SK-N-SH treated with all-trans-retinoic acid at 6 μM for 48 hours (cell line): ENCODE measurements at regions not wholly inside any gene's neighbourhood (a gene's known extent, or its start where the extent isn't known, plus 50 kb on each side); places are given as distances from the start of the nearest gene placed in this dataset.

Experiments used
- ATAC-seq: fragments of 200-7000 bp; cut with Tn5 transposase; 3 replicates; pipeline ENCODE4 v1.9.1; 2020; ENCODE audit warnings: mild to moderate bottlenecking, moderate library complexity
- ARNTL ChIP-seq: fragments of 450-650 bp; formaldehyde crosslinking; IDR thresholded peaks from 2 replicates; pipeline ENCODE4 v1.5.0; 2020; ENCODE audit warnings: low read depth, mild to moderate bottlenecking, moderate library complexity, borderline replicate concordance
- BACH2 ChIP-seq: fragments of 250-450 bp; sonication (Bioruptor Pico); IDR thresholded peaks from 2 replicates; pipeline ENCODE4 v1.9.0; 2021; ENCODE audit warnings: mild to moderate bottlenecking, borderline replicate concordance
- CSDC2 ChIP-seq: fragments of 250-450 bp; sonication (Bioruptor Pico); IDR thresholded peaks from 2 replicates; pipeline ENCODE4 v1.5.0; 2020; ENCODE audit warnings: mild to moderate bottlenecking, moderate library complexity
- ESRRG ChIP-seq: fragments of 250-450 bp; sonication (Bioruptor Pico); IDR thresholded peaks from 2 replicates; pipeline ENCODE4 v1.6.1; 2021; ENCODE audit warnings: mild to moderate bottlenecking
- GLIS3 ChIP-seq: fragments of 250-450 bp; sonication (Bioruptor Pico); IDR thresholded peaks from 2 replicates; pipeline ENCODE4 v1.5.0; 2020; ENCODE audit warnings: mild to moderate bottlenecking, moderate library complexity
- OSR1 ChIP-seq: fragments of 250-450 bp; sonication (Bioruptor Pico); IDR thresholded peaks from 2 replicates; pipeline ENCODE4 v1.8.0; 2022; ENCODE audit warnings: moderate library complexity, mild to moderate bottlenecking, inconsistent platforms
- PATZ1 ChIP-seq: fragments of 250-450 bp; sonication (Bioruptor Pico); IDR thresholded peaks from 2 replicates; pipeline ENCODE4 v1.8.0; 2020; ENCODE audit warnings: mild to moderate bottlenecking, moderate library complexity, borderline replicate concordance
- PPARA ChIP-seq: fragments of 250-450 bp; sonication (Bioruptor Pico); IDR thresholded peaks from 2 replicates; pipeline ENCODE4 v1.5.0; 2020; ENCODE audit warnings: mild to moderate bottlenecking, borderline replicate concordance
- RARB ChIP-seq: fragments of 250-450 bp; sonication (Bioruptor Pico); IDR thresholded peaks from 2 replicates; pipeline ENCODE4 v1.8.0; 2021; ENCODE audit warnings: mild to moderate bottlenecking, moderate library complexity
- SNAI2 ChIP-seq: fragments of 250-450 bp; sonication (Bioruptor Pico); IDR thresholded peaks from 2 replicates; pipeline ENCODE4 v1.5.0; 2020; ENCODE audit warnings: mild to moderate bottlenecking, moderate library complexity
- TOX ChIP-seq: fragments of 250-450 bp; sonication (Bioruptor Pico); IDR thresholded peaks from 2 replicates; pipeline ENCODE4 v1.8.0; 2021; ENCODE audit warnings: mild to moderate bottlenecking, moderate library complexity, borderline replicate concordance
- TSHZ2 ChIP-seq: fragments of 250-450 bp; sonication (Bioruptor Pico); IDR thresholded peaks from 2 replicates; pipeline ENCODE4 v1.5.0; 2020; ENCODE audit warnings: mild to moderate bottlenecking, moderate library complexity
- ZFP3 ChIP-seq: fragments of 250-450 bp; sonication (Bioruptor Pico); IDR thresholded peaks from 2 replicates; pipeline ENCODE4 v1.5.0; 2020; ENCODE audit warnings: mild to moderate bottlenecking, moderate library complexity
- ZFP30 ChIP-seq: fragments of 450-650 bp; formaldehyde crosslinking; IDR thresholded peaks from 2 replicates; pipeline ENCODE4 v1.5.0; 2022; ENCODE audit warnings: mild to moderate bottlenecking, moderate library complexity
- ZNF565 ChIP-seq: fragments of 450-650 bp; formaldehyde crosslinking; conservative IDR thresholded peaks from 2 replicates; pipeline ENCODE4 v1.5.0; 2020; ENCODE audit warnings: low read depth, mild to moderate bottlenecking, moderate library complexity
- ZNF70 ChIP-seq: fragments of 450-650 bp; formaldehyde crosslinking; IDR thresholded peaks from 2 replicates; pipeline ENCODE4 v1.5.0; 2020; ENCODE audit warnings: mild to moderate bottlenecking, moderate library complexity
- TF ChIP-seq, protein P1 (sequence below): fragments of 250-450 bp; sonication (Bioruptor Pico); IDR thresholded peaks from 2 replicates; pipeline ENCODE4 v1.5.1; 2021; ENCODE audit warnings: mild to moderate bottlenecking, moderate library complexity
- TF ChIP-seq, protein P2 (sequence below): fragments of 250-450 bp; sonication (Bioruptor Pico); IDR thresholded peaks from 2 replicates; pipeline ENCODE4 v1.5.1; 2020; ENCODE audit warnings: low read depth, mild to moderate bottlenecking, moderate library complexity
- TF ChIP-seq, protein P3 (sequence below): fragments of 250-450 bp; sonication (Bioruptor Pico); IDR thresholded peaks from 2 replicates; pipeline ENCODE4 v1.8.0; 2021; ENCODE audit warnings: low read depth, mild to moderate bottlenecking, moderate library complexity, borderline replicate concordance

GRCh38 chr13:90427322-90428272 lies 919.9 kb upstream of the MIR17HG start:
- ATAC-seq = no peak
- TF ChIP-seq, protein P1, sequence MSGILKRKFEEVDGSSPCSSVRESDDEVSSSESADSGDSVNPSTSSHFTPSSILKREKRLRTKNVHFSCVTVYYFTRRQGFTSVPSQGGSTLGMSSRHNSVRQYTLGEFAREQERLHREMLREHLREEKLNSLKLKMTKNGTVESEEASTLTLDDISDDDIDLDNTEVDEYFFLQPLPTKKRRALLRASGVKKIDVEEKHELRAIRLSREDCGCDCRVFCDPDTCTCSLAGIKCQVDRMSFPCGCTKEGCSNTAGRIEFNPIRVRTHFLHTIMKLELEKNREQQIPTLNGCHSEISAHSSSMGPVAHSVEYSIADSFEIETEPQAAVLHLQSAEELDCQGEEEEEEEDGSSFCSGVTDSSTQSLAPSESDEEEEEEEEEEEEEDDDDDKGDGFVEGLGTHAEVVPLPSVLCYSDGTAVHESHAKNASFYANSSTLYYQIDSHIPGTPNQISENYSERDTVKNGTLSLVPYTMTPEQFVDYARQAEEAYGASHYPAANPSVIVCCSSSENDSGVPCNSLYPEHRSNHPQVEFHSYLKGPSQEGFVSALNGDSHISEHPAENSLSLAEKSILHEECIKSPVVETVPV = no peak
- TF ChIP-seq OSR1 (CRISPR knock-in tag) = no peak
- TF ChIP-seq ZNF565 (CRISPR knock-in tag) = no peak
- TF ChIP-seq, protein P2, sequence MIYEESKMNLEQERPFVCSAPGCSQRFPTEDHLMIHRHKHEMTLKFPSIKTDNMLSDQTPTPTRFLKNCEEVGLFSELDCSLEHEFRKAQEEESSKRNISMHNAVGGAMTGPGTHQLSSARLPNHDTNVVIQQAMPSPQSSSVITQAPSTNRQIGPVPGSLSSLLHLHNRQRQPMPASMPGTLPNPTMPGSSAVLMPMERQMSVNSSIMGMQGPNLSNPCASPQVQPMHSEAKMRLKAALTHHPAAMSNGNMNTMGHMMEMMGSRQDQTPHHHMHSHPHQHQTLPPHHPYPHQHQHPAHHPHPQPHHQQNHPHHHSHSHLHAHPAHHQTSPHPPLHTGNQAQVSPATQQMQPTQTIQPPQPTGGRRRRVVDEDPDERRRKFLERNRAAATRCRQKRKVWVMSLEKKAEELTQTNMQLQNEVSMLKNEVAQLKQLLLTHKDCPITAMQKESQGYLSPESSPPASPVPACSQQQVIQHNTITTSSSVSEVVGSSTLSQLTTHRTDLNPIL (CRISPR knock-in tag) = no peak
- TF ChIP-seq TOX (CRISPR knock-in tag) = no peak
- TF ChIP-seq PPARA (CRISPR knock-in tag) = no peak
- no peak for TF ChIP-seq RARB
- TF ChIP-seq ESRRG = no peak
- TF ChIP-seq, protein P3, sequence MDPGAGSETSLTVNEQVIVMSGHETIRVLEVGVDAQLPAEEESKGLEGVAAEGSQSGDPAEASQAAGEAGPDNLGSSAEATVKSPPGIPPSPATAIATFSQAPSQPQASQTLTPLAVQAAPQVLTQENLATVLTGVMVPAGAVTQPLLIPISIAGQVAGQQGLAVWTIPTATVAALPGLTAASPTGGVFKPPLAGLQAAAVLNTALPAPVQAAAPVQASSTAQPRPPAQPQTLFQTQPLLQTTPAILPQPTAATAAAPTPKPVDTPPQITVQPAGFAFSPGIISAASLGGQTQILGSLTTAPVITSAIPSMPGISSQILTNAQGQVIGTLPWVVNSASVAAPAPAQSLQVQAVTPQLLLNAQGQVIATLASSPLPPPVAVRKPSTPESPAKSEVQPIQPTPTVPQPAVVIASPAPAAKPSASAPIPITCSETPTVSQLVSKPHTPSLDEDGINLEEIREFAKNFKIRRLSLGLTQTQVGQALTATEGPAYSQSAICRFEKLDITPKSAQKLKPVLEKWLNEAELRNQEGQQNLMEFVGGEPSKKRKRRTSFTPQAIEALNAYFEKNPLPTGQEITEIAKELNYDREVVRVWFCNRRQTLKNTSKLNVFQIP (CRISPR knock-in tag) = no peak
- TF ChIP-seq ZFP30 (CRISPR knock-in tag) = no peak
- no peak for TF ChIP-seq SNAI2 (CRISPR knock-in tag)
- TF ChIP-seq GLIS3 (CRISPR knock-in tag) = no peak
- TF ChIP-seq BACH2 = no peak
- no peak for TF ChIP-seq PATZ1 (CRISPR knock-in tag)
- TF ChIP-seq ZFP3 = no peak

- no peak for TF ChIP-seq ZFP30 (CRISPR knock-in tag)
- no peak for TF ChIP-seq BACH2
- no peak for TF ChIP-seq ZFP3
- TF ChIP-seq ZNF70 (CRISPR knock-in tag) = no peak
- TF ChIP-seq CSDC2 (CRISPR knock-in tag) = no peak
- no peak for TF ChIP-seq ZNF565 (CRISPR knock-in tag)
- no peak for TF ChIP-seq OSR1 (CRISPR knock-in tag)
- TF ChIP-seq PATZ1 (CRISPR knock-in tag) = no peak
- no peak for TF ChIP-seq ARNTL
- no peak for TF ChIP-seq TSHZ2 (CRISPR knock-in tag)
- TF ChIP-seq ESRRG = no peak
- no peak for TF ChIP-seq RARB
- no peak for ATAC-seq
Measured at GRCh38 chr13:90428522-90429210, 918.8 kb upstream of the MIR17HG start.
